ENCODE measurements at regions not wholly inside any gene's neighbourhood (a gene's known extent, or its start where the extent isn't known, plus 50 kb on each side); places are given as distances from the start of the nearest gene placed in this dataset.
A peak's percentile ranks its signal among the peaks of the same experiment; 100 is the strongest.
"Not testable (repeated sequence)": the region's sequence is repeated elsewhere in the genome, so short reads cannot be mapped to it uniquely, and the experiment has no call there.

- DNase-seq (ENCODE audit: extremely low read depth in 1 of 11, low read depth in 9 of 11, low spot score in 4 of 11) = no peak
Observed at GRCh38 chr6:163759542-163759941, 345.0 kb downstream of the QKI start.

GRCh38 chr6:163757520-163757919 lies 343.0 kb downstream of the QKI start:
- DNase-seq (ENCODE audit: extremely low read depth in 1 of 11, low read depth in 9 of 11, low spot score in 4 of 11) = no peak

GRCh38 chr6:163756079-163756478 lies 341.6 kb downstream of the QKI start:
- peak in 1 of 11 donors; percentile 19 for DNase-seq (ENCODE audit: extremely low read depth in 1 of 11, low read depth in 9 of 11, low spot score in 4 of 11)

- no peak for DNase-seq (ENCODE audit: extremely low read depth in 1 of 11, low read depth in 9 of 11, low spot score in 4 of 11)
Observed at GRCh38 chr6:163754866-163755265, 340.3 kb downstream of the QKI start.

GRCh38 chr6:163753430-163753829 lies 338.9 kb downstream of the QKI start:
- DNase-seq (ENCODE audit: extremely low read depth in 1 of 11, low read depth in 9 of 11, low spot score in 4 of 11) = no peak

- no peak for DNase-seq (ENCODE audit: extremely low read depth in 1 of 11, low read depth in 9 of 11, low spot score in 4 of 11)
Observed at GRCh38 chr6:163752446-163752845, 337.9 kb downstream of the QKI start.

- peak in 1 of 11 donors; percentile 3 for DNase-seq (ENCODE audit: extremely low read depth in 1 of 11, low read depth in 9 of 11, low spot score in 4 of 11)
Observed at GRCh38 chr6:163751032-163751525, 336.6 kb downstream of the QKI start.

- no peak for DNase-seq (ENCODE audit: extremely low read depth in 1 of 11, low read depth in 9 of 11, low spot score in 4 of 11)
Observed at GRCh38 chr6:163750431-163751031, 336.0 kb downstream of the QKI start.

GRCh38 chr6:163748886-163749285 lies 334.4 kb downstream of the QKI start:
- DNase-seq (ENCODE audit: extremely low read depth in 1 of 11, low read depth in 9 of 11, low spot score in 4 of 11) = no peak

- DNase-seq (ENCODE audit: extremely low read depth in 1 of 11, low read depth in 9 of 11, low spot score in 4 of 11) = no peak
Observed at GRCh38 chr6:163748036-163748435, 333.5 kb downstream of the QKI start.

- DNase-seq (ENCODE audit: extremely low read depth in 1 of 11, low read depth in 9 of 11, low spot score in 4 of 11) = not testable (repeated sequence)
Observed at GRCh38 chr6:163747058-163747457, 332.5 kb downstream of the QKI start.

- DNase-seq (ENCODE audit: extremely low read depth in 1 of 11, low read depth in 9 of 11, low spot score in 4 of 11) = peak in 6 of 11 donors; percentile 9 to 57 (median 20)
Observed at GRCh38 chr6:163745536-163746400, 331.2 kb downstream of the QKI start.

- DNase-seq (ENCODE audit: extremely low read depth in 1 of 11, low read depth in 9 of 11, low spot score in 4 of 11) = no peak
Observed at GRCh38 chr6:163744256-163744925, 329.9 kb downstream of the QKI start.

GRCh38 chr6:163743796-163744195 lies 329.3 kb downstream of the QKI start:
- DNase-seq (ENCODE audit: extremely low read depth in 1 of 11, low read depth in 9 of 11, low spot score in 4 of 11) = no peak

GRCh38 chr6:163741743-163742363 lies 327.3 kb downstream of the QKI start:
- DNase-seq (ENCODE audit: extremely low read depth in 1 of 11, low read depth in 9 of 11, low spot score in 4 of 11) = no peak

GRCh38 chr6:163741342-163741741 lies 326.8 kb downstream of the QKI start:
- DNase-seq (ENCODE audit: extremely low read depth in 1 of 11, low read depth in 9 of 11, low spot score in 4 of 11) = no peak

GRCh38 chr6:163739966-163740365 lies 325.4 kb downstream of the QKI start:
- DNase-seq (ENCODE audit: extremely low read depth in 1 of 11, low read depth in 9 of 11, low spot score in 4 of 11) = no peak

GRCh38 chr6:163739408-163739725 lies 324.8 kb downstream of the QKI start:
- DNase-seq (ENCODE audit: extremely low read depth in 1 of 11, low read depth in 9 of 11, low spot score in 4 of 11) = no peak

GRCh38 chr6:163738725-163739407 lies 324.3 kb downstream of the QKI start:
- DNase-seq (ENCODE audit: extremely low read depth in 1 of 11, low read depth in 9 of 11, low spot score in 4 of 11) = no peak

Measured in renal cortex interstitium (tissue), 11 donors.